HepG2 (cell line): ENCODE measurements at regions not wholly inside any gene's neighbourhood (a gene's known extent, or its start where the extent isn't known, plus 50 kb on each side); places are given as distances from the start of the nearest gene placed in this dataset.

Experiments used
- ATAC-seq: fragments of 200-7000 bp; cut with Tn5 transposase; 3 replicates; pipeline ENCODE4 v1.9.1; 2020; ENCODE audit warnings: mild to moderate bottlenecking, moderate library complexity
- BruUV-seq: library from RNA; stranded (reverse); fragments of 400-500 nt; replicated peaks from 2 replicates; lab custom pipeline; 2021; lab: Mats Ljungman, UMichigan
- CTCF ChIA-PET: fragments of 300-600 bp; formaldehyde crosslinking; extraction: SDS; loops from one replicate; lab custom pipeline; 2021; ENCODE audit warnings: low total read pairs, inconsistent platforms, low intra/inter-chr PET ratio; lab: Yijun Ruan, JAX
- POLR2A ChIA-PET: fragments of 350-600 bp; sonication (Branson Sonifier 250); formaldehyde crosslinking; loops from one replicate; lab custom pipeline; 2020; ENCODE audit warnings: antibody characterized with exemption, inconsistent platforms; lab: Yijun Ruan, JAX
- DNase-seq: peaks from one replicate; pipeline ENCODE4 v3.0.0-alpha.2; 2015; ENCODE audit warnings: low spot score
- FAIRE-seq: peaks from 3 replicates; lab custom pipeline; 2011; peaks lifted over from hg19 to GRCh38; lab: Jason Lieb, UNC
- H2AFZ ChIP-seq: one replicate; pipeline ENCODE4 v1.6.1; 2011; ENCODE audit warnings: low read length, inconsistent platforms
- H3K27ac ChIP-seq: fragments of 300-600 bp; 3 replicates; pipeline ENCODE4 v1.8.0; 2011; ENCODE audit warnings: mixed run types, mild to moderate bottlenecking, mixed read lengths, low read length, inconsistent platforms; ENCODE audit not compliant: insufficient read depth; ENCODE audit errors: extremely low read length
- H3K27me3 ChIP-seq, 2 experiments: fragments of 200-600 bp in 1 of 2; 2 replicates in 1 of 2; 3 replicates in 1 of 2; pipeline versions ENCODE4 v1.6.0 to v1.8.0; 2011; ENCODE audit warnings: low read length in 2 of 2, mild to moderate bottlenecking in 2 of 2, moderate library complexity in 2 of 2, inconsistent platforms in 1 of 2; ENCODE audit not compliant: insufficient read depth in 2 of 2, control insufficient read depth in 1 of 2
- H3K36me3 ChIP-seq, 2 experiments: fragments of 200-600 bp in 1 of 2; replicated peaks in 1 of 2; 2 replicates in 1 of 2; 3 replicates in 1 of 2; pipeline versions ENCODE4 v1.5.1 to v1.8.0; 2011; ENCODE audit warnings: low read length in 2 of 2, inconsistent platforms in 1 of 2; ENCODE audit not compliant: insufficient read depth in 2 of 2, control insufficient read depth in 1 of 2
- H3K4me1 ChIP-seq: 2 replicates; pipeline ENCODE4 v1.5.1; 2012; ENCODE audit warnings: low read length, inconsistent platforms; ENCODE audit not compliant: insufficient read depth
- H3K4me2 ChIP-seq: 2 replicates; pipeline ENCODE4 v1.6.0; 2011; ENCODE audit warnings: low read depth, low read length, inconsistent platforms
- H3K4me3 ChIP-seq, 3 experiments: fragments of 200-600 bp in 1 of 3; sonication (generic), shearing (Covaris generic) in 1 of 3; replicated peaks in 1 of 3; 2 replicates each; pipeline ENCODE4 v1.5.1; 2011 to 2016; ENCODE audit warnings: low read length in 3 of 3, inconsistent platforms in 2 of 3, low read depth in 2 of 3, mild to moderate bottlenecking in 2 of 3, control low read depth in 1 of 3, mixed read lengths in 1 of 3; ENCODE audit not compliant: insufficient read depth in 1 of 3
- H3K79me2 ChIP-seq: one replicate; pipeline ENCODE4 v1.6.1; 2011; ENCODE audit warnings: low read length, inconsistent platforms; ENCODE audit not compliant: insufficient read depth
- H3K9ac ChIP-seq: 2 replicates; pipeline ENCODE4 v1.6.0; 2011; ENCODE audit warnings: mild to moderate bottlenecking, low read depth, low read length, inconsistent platforms; ENCODE audit not compliant: insufficient read depth
- H3K9me3 ChIP-seq: 2 replicates; pipeline ENCODE4 v1.5.1; 2012; ENCODE audit warnings: mild to moderate bottlenecking, low read length
- H4K20me1 ChIP-seq: 2 replicates; pipeline ENCODE4 v1.6.0; 2011; ENCODE audit warnings: inconsistent platforms, mild to moderate bottlenecking, low read length, moderate library complexity; ENCODE audit not compliant: insufficient read depth
- AHDC1 ChIP-seq: sonication (generic); formaldehyde crosslinking; IDR thresholded peaks from 2 replicates; pipeline ENCODE4 v1.5.1; 2020; ENCODE audit warnings: mild to moderate bottlenecking, missing genetic modification reagents, borderline replicate concordance
- DMTF1 ChIP-seq: sonication (generic); formaldehyde crosslinking; IDR thresholded peaks from 2 replicates; pipeline ENCODE4 v1.4.0; 2020; ENCODE audit warnings: mild to moderate bottlenecking, missing genetic modification reagents
- ESRRA ChIP-seq: sonication (generic); formaldehyde crosslinking; IDR thresholded peaks from 2 replicates; pipeline ENCODE4 v1.5.1; 2020; ENCODE audit warnings: mild to moderate bottlenecking, low read depth, missing genetic modification reagents
- HDAC6 ChIP-seq: fragments of 200-600 bp; sonication (generic); IDR thresholded peaks from 2 replicates; pipeline ENCODE4 v1.7.0; 2017; ENCODE audit warnings: mild to moderate bottlenecking, antibody characterized with exemption, low read length, low read depth
- LCORL ChIP-seq, 2 experiments: fragments of 450-650 bp in 1 of 2; sonication (generic) in 1 of 2; formaldehyde crosslinking in 1 of 2; IDR thresholded peaks; 2 replicates each; pipeline versions ENCODE4 v1.5.0 to v1.6.1; 2017 to 2020; ENCODE audit warnings: antibody characterized with exemption in 1 of 2, missing genetic modification reagents in 1 of 2
- NR2F1 ChIP-seq, 2 experiments: fragments of 450-650 bp in 1 of 2; formaldehyde crosslinking in 1 of 2; IDR thresholded peaks; 2 replicates each; pipeline versions ENCODE4 v1.5.0 to v1.6.1; 2016 to 2020; ENCODE audit warnings: mild to moderate bottlenecking in 1 of 2, missing compliant biosample characterization in 1 of 2, missing genetic modification reagents in 1 of 2, moderate library complexity in 1 of 2
- ZNF326 ChIP-seq: sonication (generic); formaldehyde crosslinking; IDR thresholded peaks from 2 replicates; pipeline ENCODE4 v1.4.0; 2020; ENCODE audit warnings: missing genetic modification reagents, borderline replicate concordance
- WGBS: methylation state at CpG from one replicate; pipeline ENCODE4 v1.1.6; 2017; ENCODE audit warnings: low lambda C conversion rate; 5-methylcytosine and 5-hydroxymethylcytosine counted together
- in situ Hi-C: cut with HindIII; loops from 2 replicates; pipeline ENCODE4 v1.10.0; 2017; ENCODE audit warnings: low pct_unique_long_range_greater_than_20kb; ENCODE audit not compliant: extremely low pct_ligation_motif_present
- intact Hi-C: fragments of 100-400 bp; cut with micrococcal nuclease; formaldehyde crosslinking; loops from one replicate; pipeline ENCODE4 v1.10.0; 2022; ENCODE audit not compliant: unreplicated experiment
- TF ChIP-seq, protein P1 (sequence below): sonication (generic); formaldehyde crosslinking; IDR thresholded peaks from 2 replicates; pipeline ENCODE4 v1.5.0; 2020; ENCODE audit warnings: mild to moderate bottlenecking, missing genetic modification reagents

GRCh38 chr5:91684625-91685024 is 301.5 kb upstream of the ARRDC3 start:
- DNase-seq = no peak
- ChIA-PET POLR2A (no interaction called here), CTCF (no interaction called here)
- no peak overlapping the region for H3K9ac ChIP-seq
- WGBS = 0% methylated on average over 1 of the region's 1 CpG
- H2AFZ ChIP-seq = no peak overlapping the region
- BruUV-seq = no TSS peak
- no peak overlapping the region for H3K27ac ChIP-seq
- no peaks in the 10 kb centered on the region for H4K20me1 ChIP-seq
- no peak overlapping the region for H3K4me2 ChIP-seq
- no peaks in the 10 kb centered on the region for H3K36me3 ChIP-seq
- no peaks in the 10 kb centered on the region for H3K27me3 ChIP-seq
- FAIRE-seq = no peak
- intact Hi-C loops = no loop called here
- H3K4me3 ChIP-seq = no peak overlapping the region
- no peak for ATAC-seq
- H3K9me3 ChIP-seq = no peaks in the 10 kb centered on the region
- in situ Hi-C loops = no loop called here
- H3K4me1 ChIP-seq = no peaks in the 10 kb centered on the region
- H3K79me2 ChIP-seq = no peaks in the 10 kb centered on the region
- TF ChIP-seq, protein P1, sequence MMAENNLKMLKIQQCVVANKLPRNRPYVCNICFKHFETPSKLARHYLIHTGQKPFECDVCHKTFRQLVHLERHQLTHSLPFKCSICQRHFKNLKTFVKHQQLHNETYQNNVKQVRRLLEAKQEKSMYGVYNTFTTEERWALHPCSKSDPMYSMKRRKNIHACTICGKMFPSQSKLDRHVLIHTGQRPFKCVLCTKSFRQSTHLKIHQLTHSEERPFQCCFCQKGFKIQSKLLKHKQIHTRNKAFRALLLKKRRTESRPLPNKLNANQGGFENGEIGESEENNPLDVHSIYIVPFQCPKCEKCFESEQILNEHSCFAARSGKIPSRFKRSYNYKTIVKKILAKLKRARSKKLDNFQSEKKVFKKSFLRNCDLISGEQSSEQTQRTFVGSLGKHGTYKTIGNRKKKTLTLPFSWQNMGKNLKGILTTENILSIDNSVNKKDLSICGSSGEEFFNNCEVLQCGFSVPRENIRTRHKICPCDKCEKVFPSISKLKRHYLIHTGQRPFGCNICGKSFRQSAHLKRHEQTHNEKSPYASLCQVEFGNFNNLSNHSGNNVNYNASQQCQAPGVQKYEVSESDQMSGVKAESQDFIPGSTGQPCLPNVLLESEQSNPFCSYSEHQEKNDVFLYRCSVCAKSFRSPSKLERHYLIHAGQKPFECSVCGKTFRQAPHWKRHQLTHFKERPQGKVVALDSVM (CRISPR knock-in tag) = no peak
- TF ChIP-seq NR2F1 (CRISPR knock-in tag; IDR thresholded peaks at IDR 0.05) (no peak), HDAC6 (no peak), AHDC1 (CRISPR knock-in tag) (no peak), LCORL (IDR thresholded peaks at IDR 0.05) (no peak), LCORL (CRISPR knock-in tag; IDR thresholded peaks at IDR 0.05) (no peak), ZNF326 (CRISPR knock-in tag) (no peak), DMTF1 (CRISPR knock-in tag) (no peak), ESRRA (CRISPR knock-in tag) (no peak)
